ENCODE measurements at regions not wholly inside any gene's neighbourhood (a gene's known extent, or its start where the extent isn't known, plus 50 kb on each side); places are given as distances from the start of the nearest gene placed in this dataset.

- CTCF ChIA-PET = interaction anchor here (1.6 kb wide), 1 partner anchor 9 kb away, joined by 3 read pairs; no protein-coding TSS in a partner anchor
- intact Hi-C loops (cut with micrococcal nuclease) = no loop called here
- H3K27me3 Mint-ChIP-seq = peaks cover 4% of the 10 kb centered on the region
- H3K9me3 Mint-ChIP-seq = no peaks in the 10 kb centered on the region
- TF ChIP-seq CTCF (IDR thresholded peaks at IDR 0.05) = no peak
- H3K4me1 Mint-ChIP-seq = no peaks in the 10 kb centered on the region
- POLR2A ChIA-PET = interaction anchor here (0.7 kb wide), 1 partner anchor 28 kb away, joined by 3 read pairs; no protein-coding TSS in a partner anchor
- H3K4me3 Mint-ChIP-seq = no peak overlapping the region
- DNase-seq = no peak
- H3K27ac Mint-ChIP-seq = no peak overlapping the region
- no peaks in the 10 kb centered on the region for H3K36me3 Mint-ChIP-seq (ENCODE audit: low read depth)
- ATAC-seq (ENCODE audit: low read depth) = no peak
These were observed 69.7 kb upstream of the SULT1C3 start for GRCh38 chr2:108169982-108170625.

- no peak overlapping the region for H3K4me3 Mint-ChIP-seq
- CTCF ChIA-PET = interaction anchor here (0.7 kb wide), 1 partner anchor 47 kb away, joined by 3 read pairs; no protein-coding TSS in a partner anchor
- intact Hi-C loops (cut with micrococcal nuclease) = no loop called here
These were observed 68.1 kb upstream of the SULT1C3 start for GRCh38 chr2:108171657-108172056.

GRCh38 chr2:108182489-108182888 lies 57.3 kb upstream of the SULT1C3 start:
- Mint-ChIP-seq H3K9me3 (no peaks in the 10 kb centered on the region), H3K27me3 (peaks cover 1% of the 10 kb centered on the region), H3K27ac (no peak overlapping the region), H3K4me3 (no peak overlapping the region), H3K36me3 (ENCODE audit: low read depth) (no peaks in the 10 kb centered on the region), H3K4me1 (no peaks in the 10 kb centered on the region)
- no peak for TF ChIP-seq CTCF (IDR thresholded peaks at IDR 0.05)
- no peak for ATAC-seq (ENCODE audit: low read depth)
- CTCF ChIA-PET = no interaction called here
- no peak for DNase-seq
- intact Hi-C loops (cut with micrococcal nuclease) = loop anchor here (5.0 kb wide), 1 partner anchor 1545 kb away; no protein-coding TSS in a partner anchor
- POLR2A ChIA-PET = no interaction called here

More at GRCh38 chr2:108171657-108172056, 68.1 kb upstream of the SULT1C3 start:
- Mint-ChIP-seq H3K27ac (no peak overlapping the region), H3K9me3 (no peaks in the 10 kb centered on the region), H3K4me1 (no peaks in the 10 kb centered on the region), H3K27me3 (peaks cover 4% of the 10 kb centered on the region), H3K36me3 (ENCODE audit: low read depth) (no peaks in the 10 kb centered on the region)
- TF ChIP-seq CTCF (IDR thresholded peaks at IDR 0.05) = no peak
- no peak for DNase-seq
- POLR2A ChIA-PET = no interaction called here
- no peak for ATAC-seq (ENCODE audit: low read depth)

GRCh38 chr2:108184419-108184818 lies 55.3 kb upstream of the SULT1C3 start:
- no peak overlapping the region for H3K4me3 Mint-ChIP-seq
- ChIA-PET CTCF (no interaction called here), POLR2A (no interaction called here)
- no peak overlapping the region for H3K27ac Mint-ChIP-seq
- TF ChIP-seq CTCF (IDR thresholded peaks at IDR 0.05) = no peak
- no peaks in the 10 kb centered on the region for H3K9me3 Mint-ChIP-seq
- ATAC-seq (ENCODE audit: low read depth) (no peak), DNase-seq (no peak)
- no peaks in the 10 kb centered on the region for H3K36me3 Mint-ChIP-seq (ENCODE audit: low read depth)
- no peaks in the 10 kb centered on the region for H3K4me1 Mint-ChIP-seq
- intact Hi-C loops (cut with micrococcal nuclease) = loop anchor here (5.0 kb wide), 1 partner anchor 1547 kb away; no protein-coding TSS in a partner anchor
- peaks cover 1% of the 10 kb centered on the region for H3K27me3 Mint-ChIP-seq

GRCh38 chr2:108189316-108189715 lies 50.5 kb upstream of the SULT1C3 start:
- DNase-seq = no peak
- Mint-ChIP-seq H3K36me3 (ENCODE audit: low read depth) (no peaks in the 10 kb centered on the region), H3K4me1 (no peaks in the 10 kb centered on the region), H3K27me3 (peaks cover 4% of the 10 kb centered on the region), H3K9me3 (no peaks in the 10 kb centered on the region), H3K27ac (no peak overlapping the region), H3K4me3 (no peak overlapping the region)
- POLR2A ChIA-PET = no interaction called here
- no peak for TF ChIP-seq CTCF (IDR thresholded peaks at IDR 0.05)
- CTCF ChIA-PET = no interaction called here
- intact Hi-C loops (cut with micrococcal nuclease) = no loop called here
- no peak for ATAC-seq (ENCODE audit: low read depth)
